IMR-90 (cell line): ENCODE measurements at regions not wholly inside any gene's neighbourhood (a gene's known extent, or its start where the extent isn't known, plus 50 kb on each side); places are given as distances from the start of the nearest gene placed in this dataset.

Source experiments
- CEBPB ChIP-seq: IDR thresholded peaks from 2 replicates; pipeline ENCODE4 v1.6.1; 2012; ENCODE audit warnings: low read depth, low read length, improper control_type of control experiment
- SMC3 ChIP-seq: fragments of 150-350 bp; IDR thresholded peaks from 2 replicates; pipeline ENCODE4 v1.6.1; 2016; ENCODE audit warnings: low read depth, mild to moderate bottlenecking, antibody characterized with exemption, low read length, moderate library complexity
- TF ChIP-seq, protein P1 (sequence below): conservative IDR thresholded peaks from 2 replicates; pipeline ENCODE4 v1.5.1; 2012; ENCODE audit warnings: mild to moderate bottlenecking, low read depth, low read length, improper control_type of control experiment

DNA sequence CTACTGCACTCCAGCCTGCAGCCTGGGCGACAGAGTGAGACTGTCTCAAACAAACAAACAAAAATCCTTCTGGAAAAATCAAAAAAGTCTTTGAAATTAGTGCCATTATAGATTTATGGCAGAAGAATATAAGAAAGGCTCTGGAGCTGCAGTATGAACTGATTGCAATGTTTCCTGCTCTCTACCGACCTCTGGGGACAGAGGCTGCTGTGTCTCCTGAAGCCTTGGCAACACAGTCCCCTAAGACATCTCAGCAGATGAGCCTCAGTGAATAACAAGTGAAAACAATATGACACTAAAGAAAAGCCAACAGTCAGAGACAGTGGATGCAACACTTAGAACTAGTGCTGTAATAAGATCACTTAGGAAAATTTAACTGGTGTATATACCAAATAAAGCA, 494.9 kb upstream of the LRATD1 start:
- TF ChIP-seq, protein P1, sequence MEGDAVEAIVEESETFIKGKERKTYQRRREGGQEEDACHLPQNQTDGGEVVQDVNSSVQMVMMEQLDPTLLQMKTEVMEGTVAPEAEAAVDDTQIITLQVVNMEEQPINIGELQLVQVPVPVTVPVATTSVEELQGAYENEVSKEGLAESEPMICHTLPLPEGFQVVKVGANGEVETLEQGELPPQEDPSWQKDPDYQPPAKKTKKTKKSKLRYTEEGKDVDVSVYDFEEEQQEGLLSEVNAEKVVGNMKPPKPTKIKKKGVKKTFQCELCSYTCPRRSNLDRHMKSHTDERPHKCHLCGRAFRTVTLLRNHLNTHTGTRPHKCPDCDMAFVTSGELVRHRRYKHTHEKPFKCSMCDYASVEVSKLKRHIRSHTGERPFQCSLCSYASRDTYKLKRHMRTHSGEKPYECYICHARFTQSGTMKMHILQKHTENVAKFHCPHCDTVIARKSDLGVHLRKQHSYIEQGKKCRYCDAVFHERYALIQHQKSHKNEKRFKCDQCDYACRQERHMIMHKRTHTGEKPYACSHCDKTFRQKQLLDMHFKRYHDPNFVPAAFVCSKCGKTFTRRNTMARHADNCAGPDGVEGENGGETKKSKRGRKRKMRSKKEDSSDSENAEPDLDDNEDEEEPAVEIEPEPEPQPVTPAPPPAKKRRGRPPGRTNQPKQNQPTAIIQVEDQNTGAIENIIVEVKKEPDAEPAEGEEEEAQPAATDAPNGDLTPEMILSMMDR = no peak
- TF ChIP-seq CEBPB = no peak
- TF ChIP-seq SMC3 = no peak
